DOHH2 (cell line): ENCODE measurements at regions not wholly inside any gene's neighbourhood (a gene's known extent, or its start where the extent isn't known, plus 50 kb on each side); places are given as distances from the start of the nearest gene placed in this dataset.

ENCODE experiments used
- H3F3A ChIP-seq: fragments of 200-600 bp; sonication (generic), shearing (Covaris generic); 2 replicates; pipeline ENCODE4 v1.6.0; 2016; ENCODE audit warnings: antibody characterized with exemption, mild to moderate bottlenecking; ENCODE audit not compliant: control insufficient read depth, insufficient read depth
- H3K27ac ChIP-seq: fragments of 200-600 bp; sonication (generic); 2 replicates; pipeline ENCODE4 v1.5.1; 2014; ENCODE audit warnings: low read depth, mild to moderate bottlenecking, low read length, moderate library complexity
- H3K27me3 ChIP-seq: fragments of 200-600 bp; sonication (generic); 2 replicates; pipeline ENCODE4 v1.6.1; 2014; ENCODE audit warnings: mild to moderate bottlenecking, low read length, mixed read lengths; ENCODE audit not compliant: control insufficient read depth
- H3K36me3 ChIP-seq: fragments of 200-600 bp; sonication (generic); 2 replicates; pipeline ENCODE4 v1.6.1; 2014; ENCODE audit warnings: mild to moderate bottlenecking, low read length, moderate library complexity, mixed read lengths; ENCODE audit not compliant: control insufficient read depth
- H3K4me1 ChIP-seq: fragments of 200-600 bp; sonication (generic); 2 replicates; pipeline ENCODE4 v1.6.1; 2014; ENCODE audit warnings: mild to moderate bottlenecking, low read length, mixed read lengths; ENCODE audit not compliant: control insufficient read depth
- H3K4me2 ChIP-seq: fragments of 200-600 bp; sonication (generic); 2 replicates; pipeline ENCODE4 v1.6.0; 2014; ENCODE audit warnings: mild to moderate bottlenecking, low read length, moderate library complexity
- H3K4me3 ChIP-seq: fragments of 200-600 bp; sonication (generic); 2 replicates; pipeline ENCODE4 v1.5.1; 2014; ENCODE audit warnings: mild to moderate bottlenecking, low read length, mixed read lengths
- H3K79me2 ChIP-seq: fragments of 200-600 bp; sonication (generic); 2 replicates; pipeline ENCODE4 v1.6.1; 2014; ENCODE audit warnings: mild to moderate bottlenecking, low read length, mixed read lengths; ENCODE audit not compliant: control insufficient read depth
- H3K9me2 ChIP-seq: fragments of 200-600 bp; sonication (generic); replicated peaks from 2 replicates; pipeline ENCODE4 v1.6.1; 2014; ENCODE audit warnings: mild to moderate bottlenecking, low read length, mixed read lengths; ENCODE audit not compliant: control insufficient read depth
- H3K9me3 ChIP-seq: fragments of 200-600 bp; sonication (generic); 2 replicates; pipeline ENCODE4 v1.6.1; 2014; ENCODE audit warnings: antibody characterized with exemption, low read length, mixed read lengths; ENCODE audit not compliant: control insufficient read depth, insufficient read depth
- H4K20me1 ChIP-seq: fragments of 200-600 bp; sonication (generic); 2 replicates; pipeline ENCODE4 v1.6.0; 2014; ENCODE audit warnings: low read depth, mild to moderate bottlenecking, antibody characterized with exemption, low read length, moderate library complexity; ENCODE audit not compliant: control insufficient read depth, insufficient read depth
- CTCF ChIP-seq: fragments of 200-600 bp; sonication (generic); IDR thresholded peaks from one replicate; pipeline ENCODE4 v1.5.1; 2014; ENCODE audit warnings: antibody characterized with exemption, mild to moderate bottlenecking, low read depth, low read length; ENCODE audit not compliant: poor library complexity, severe bottlenecking
- EZH2phosphoT487 ChIP-seq: fragments of 200-600 bp; sonication (generic); IDR thresholded peaks from 2 replicates; pipeline ENCODE4 v1.6.1; 2017; ENCODE audit warnings: borderline replicate concordance, mild to moderate bottlenecking, antibody characterized with exemption, low read length, moderate library complexity, mixed read lengths

DNA sequence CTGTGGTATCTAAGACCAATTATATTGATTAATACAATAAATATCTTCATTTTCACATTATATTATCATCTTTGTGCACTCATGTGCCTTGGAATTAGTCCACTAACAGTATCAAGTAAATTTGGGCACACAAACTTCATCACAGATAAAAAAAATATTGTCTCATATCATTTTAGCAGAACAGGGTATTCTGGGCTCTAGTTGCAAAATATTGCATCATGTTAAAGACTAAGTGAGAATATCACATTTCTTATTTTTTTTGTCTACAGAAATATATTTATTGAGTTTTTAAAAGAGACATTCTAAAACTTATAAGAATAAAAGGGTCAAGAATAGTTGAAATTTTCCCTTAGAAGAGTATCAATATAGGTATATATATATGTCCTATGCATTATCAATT lies 754.1 kb upstream of the MAN1A1 start:
- no peak for TF ChIP-seq CTCF
- TF ChIP-seq EZH2phosphoT487: no peak
- Histone ChIP-seq H3K27me3 (no peaks in the 10 kb centered on the region), H3K9me3 (no peaks in the 10 kb centered on the region), H3F3A (no peaks in the 10 kb centered on the region), H3K79me2 (no peaks in the 10 kb centered on the region), H4K20me1 (no peaks in the 10 kb centered on the region), H3K4me1 (no peaks in the 10 kb centered on the region), H3K36me3 (no peaks in the 10 kb centered on the region), H3K27ac (no peak overlapping the region), H3K4me3 (no peak overlapping the region), H3K9me2 (no peaks in the 10 kb centered on the region), H3K4me2 (no peak overlapping the region)

- no peaks in the 10 kb centered on the region for H3K27me3 ChIP-seq
- H3K4me1 ChIP-seq: no peaks in the 10 kb centered on the region
- no peaks in the 10 kb centered on the region for H3K9me2 ChIP-seq
- H3K9me3 ChIP-seq: no peaks in the 10 kb centered on the region
- no peaks in the 10 kb centered on the region for H4K20me1 ChIP-seq
- no peak overlapping the region for H3K27ac ChIP-seq
- no peak overlapping the region for H3K4me2 ChIP-seq
- TF ChIP-seq EZH2phosphoT487 (no peak), CTCF (no peak)
- no peak overlapping the region for H3K4me3 ChIP-seq
- H3K36me3 ChIP-seq: no peaks in the 10 kb centered on the region
- H3F3A ChIP-seq: no peaks in the 10 kb centered on the region
- no peaks in the 10 kb centered on the region for H3K79me2 ChIP-seq
Measured at GRCh38 chr6:120096696-120097260, 747.2 kb upstream of the MAN1A1 start.

- Histone ChIP-seq H3K9me2 (no peaks in the 10 kb centered on the region), H3K79me2 (no peaks in the 10 kb centered on the region), H3K27me3 (no peaks in the 10 kb centered on the region), H3F3A (no peaks in the 10 kb centered on the region), H3K36me3 (no peaks in the 10 kb centered on the region), H3K4me1 (no peaks in the 10 kb centered on the region), H4K20me1 (no peaks in the 10 kb centered on the region), H3K9me3 (no peaks in the 10 kb centered on the region), H3K4me2 (no peak overlapping the region), H3K27ac (no peak overlapping the region), H3K4me3 (no peak overlapping the region)
- TF ChIP-seq EZH2phosphoT487 (no peak), CTCF (no peak)
Measured at GRCh38 chr6:120083186-120083585, 733.6 kb upstream of the MAN1A1 start.

DNA sequence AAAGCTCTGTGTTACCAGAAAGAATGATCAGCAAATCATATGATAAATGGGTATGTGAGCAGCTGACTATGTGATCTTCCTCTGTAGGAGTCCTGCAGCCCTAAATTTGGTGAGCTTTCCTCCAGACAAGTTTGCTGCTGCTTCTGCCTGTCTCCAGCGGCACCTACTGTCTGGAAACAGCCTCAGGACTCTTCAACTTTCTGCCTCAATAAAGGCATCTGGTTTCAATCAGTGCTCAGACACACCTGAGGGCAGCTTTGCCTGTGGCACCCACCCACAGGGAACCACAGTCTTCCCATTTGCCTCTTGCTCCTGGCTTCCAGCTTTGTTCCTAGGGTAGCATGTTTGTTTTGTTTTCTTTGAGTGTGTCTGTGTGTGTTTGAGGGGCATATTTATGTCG lies 727.9 kb upstream of the MAN1A1 start:
- no peaks in the 10 kb centered on the region for H3K36me3 ChIP-seq
- no peaks in the 10 kb centered on the region for H4K20me1 ChIP-seq
- no peaks in the 10 kb centered on the region for H3K9me2 ChIP-seq
- H3K79me2 ChIP-seq: no peaks in the 10 kb centered on the region
- no peaks in the 10 kb centered on the region for H3K27me3 ChIP-seq
- TF ChIP-seq CTCF (no peak), EZH2phosphoT487 (no peak)
- no peaks in the 10 kb centered on the region for H3K9me3 ChIP-seq
- H3K4me2 ChIP-seq: no peak overlapping the region
- H3F3A ChIP-seq: no peaks in the 10 kb centered on the region
- H3K4me3 ChIP-seq: no peak overlapping the region
- H3K4me1 ChIP-seq: no peaks in the 10 kb centered on the region
- no peak overlapping the region for H3K27ac ChIP-seq
